Immature natural killer cell (primary cell): ENCODE measurements at regions not wholly inside any gene's neighbourhood (a gene's known extent, or its start where the extent isn't known, plus 50 kb on each side); places are given as distances from the start of the nearest gene placed in this dataset.
A peak's percentile ranks its signal among the peaks of the same experiment; 100 is the strongest.

Source experiments
- DNase-seq, 3 donors: peaks; one replicate each; pipeline ENCODE4 v3.0.0; 2022; ENCODE audit warnings: mixed read lengths in 1 of 3
- H3K27ac Mint-ChIP-seq, 6 donors: one replicate each; pipeline ENCODE4 v1.8.0; 2020; ENCODE audit warnings: mixed read lengths in 6 of 6, mild to moderate bottlenecking in 5 of 6, inconsistent platforms in 4 of 6, moderate library complexity in 3 of 6
- H3K27me3 Mint-ChIP-seq, 3 donors: one replicate each; pipeline ENCODE4 v1.8.0; 2020 to 2021; ENCODE audit warnings: low read depth in 3 of 3, mild to moderate bottlenecking in 3 of 3, mixed read lengths in 3 of 3, moderate library complexity in 3 of 3, inconsistent platforms in 1 of 3
- H3K36me3 Mint-ChIP-seq, 3 donors: one replicate each; pipeline ENCODE4 v1.8.0; 2020; ENCODE audit warnings: mixed read lengths in 3 of 3, inconsistent platforms in 2 of 3, mild to moderate bottlenecking in 2 of 3
- H3K4me1 Mint-ChIP-seq, 2 donors: one replicate each; pipeline ENCODE4 v1.8.0; 2020; ENCODE audit warnings: inconsistent platforms in 2 of 2, mild to moderate bottlenecking in 2 of 2, mixed read lengths in 2 of 2, moderate library complexity in 1 of 2
- H3K4me3 Mint-ChIP-seq, 5 donors: one replicate each; pipeline ENCODE4 v1.8.0; 2020; ENCODE audit warnings: mild to moderate bottlenecking in 5 of 5, mixed read lengths in 5 of 5, inconsistent platforms in 3 of 5, moderate library complexity in 3 of 5
- H3K9me3 Mint-ChIP-seq, 6 donors: one replicate each; pipeline ENCODE4 v1.8.0; 2020; ENCODE audit warnings: mild to moderate bottlenecking in 6 of 6, mixed read lengths in 6 of 6, inconsistent platforms in 4 of 6, moderate library complexity in 3 of 6

DNA sequence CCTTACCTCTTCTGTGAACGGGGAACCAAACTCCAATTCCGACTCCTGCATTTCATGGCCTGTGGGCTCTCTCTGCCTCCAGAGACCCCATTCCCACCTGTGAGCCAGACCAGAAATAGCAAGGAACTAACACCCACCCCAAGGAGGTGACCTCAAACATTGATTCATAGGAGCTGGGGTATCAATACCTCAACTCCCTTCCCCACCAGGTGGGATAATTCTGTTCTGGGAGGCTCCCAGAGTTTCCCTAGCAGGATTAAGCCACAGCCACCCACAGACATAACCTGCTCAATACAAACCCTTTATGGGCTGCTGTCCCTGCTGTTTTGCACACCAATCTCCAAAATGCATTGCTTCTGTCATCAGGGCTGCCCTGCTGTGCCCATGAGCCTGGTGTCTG, 59.6 kb upstream of the FOXF1 start:
- DNase-seq: no peak
- H3K9me3 Mint-ChIP-seq: no peaks in the 10 kb centered on the region
- H3K27ac Mint-ChIP-seq: peak overlapping the region in 1 of 6 donors; percentile 60

DNA sequence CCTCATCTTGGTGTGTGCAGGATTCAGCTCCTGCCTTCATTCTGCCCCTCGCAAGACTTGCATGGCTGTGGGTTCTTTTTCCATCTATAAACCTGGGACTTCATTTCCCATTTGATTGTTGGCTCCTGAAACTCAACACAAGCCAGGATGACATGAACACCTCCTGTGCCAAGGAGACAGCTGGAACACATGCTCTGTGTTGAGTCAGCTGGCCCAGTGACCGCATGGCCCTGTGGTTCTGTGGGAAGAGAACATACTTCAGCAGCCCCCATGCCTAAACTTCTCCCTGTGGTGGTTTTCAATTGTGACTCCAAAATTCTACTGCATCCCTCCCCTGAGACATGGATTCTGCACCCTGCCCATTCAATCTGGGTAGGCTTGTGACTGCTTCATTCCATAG, 57.9 kb upstream of the FOXF1 start:
- no peak overlapping the region for H3K27ac Mint-ChIP-seq
- H3K9me3 Mint-ChIP-seq: no peaks in the 10 kb centered on the region
- peaks cover 12 to 15% of the 10 kb centered on the region in 2 donors for H3K4me1 Mint-ChIP-seq
- no peak overlapping the region for H3K4me3 Mint-ChIP-seq
- peaks cover 0 to 4% (median 4%) of the 10 kb centered on the region in 3 donors for H3K27me3 Mint-ChIP-seq
- H3K36me3 Mint-ChIP-seq: no peaks in the 10 kb centered on the region
- DNase-seq: no peak

More for the DNA sequence above, 59.6 kb upstream of the FOXF1 start:
- no peaks in the 10 kb centered on the region for H3K36me3 Mint-ChIP-seq
- H3K27me3 Mint-ChIP-seq: peaks cover 0 to 4% (median 2%) of the 10 kb centered on the region in 3 donors
- H3K4me1 Mint-ChIP-seq: peaks cover 12 to 15% of the 10 kb centered on the region in 2 donors
- H3K4me3 Mint-ChIP-seq: no peak overlapping the region

DNA sequence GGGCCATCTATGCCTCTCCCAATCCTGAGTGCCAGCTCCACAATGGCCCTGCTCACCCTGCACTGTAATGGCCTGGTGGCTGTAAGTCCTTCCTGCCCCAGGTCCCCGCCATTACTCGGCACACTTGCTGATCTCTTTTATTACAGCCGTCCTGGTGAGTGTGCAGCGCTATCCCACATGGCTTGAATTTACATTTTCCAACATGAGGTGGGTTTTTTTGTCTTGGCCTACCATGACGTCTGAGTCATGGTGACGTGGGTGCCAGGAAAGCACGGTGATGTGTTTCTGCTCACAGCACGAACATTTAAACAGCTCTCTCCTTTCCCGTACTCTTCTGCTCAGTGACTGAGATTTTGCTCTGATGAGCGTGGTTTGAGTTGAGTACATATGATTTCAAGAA, 55.2 kb upstream of the FOXF1 start:
- Mint-ChIP-seq H3K27me3 (peaks cover 0 to 4% (median 4%) of the 10 kb centered on the region in 3 donors), H3K36me3 (no peaks in the 10 kb centered on the region), H3K27ac (no peak overlapping the region), H3K4me1 (no peaks in the 10 kb centered on the region), H3K9me3 (no peaks in the 10 kb centered on the region), H3K4me3 (no peak overlapping the region)
- DNase-seq: no peak

DNA sequence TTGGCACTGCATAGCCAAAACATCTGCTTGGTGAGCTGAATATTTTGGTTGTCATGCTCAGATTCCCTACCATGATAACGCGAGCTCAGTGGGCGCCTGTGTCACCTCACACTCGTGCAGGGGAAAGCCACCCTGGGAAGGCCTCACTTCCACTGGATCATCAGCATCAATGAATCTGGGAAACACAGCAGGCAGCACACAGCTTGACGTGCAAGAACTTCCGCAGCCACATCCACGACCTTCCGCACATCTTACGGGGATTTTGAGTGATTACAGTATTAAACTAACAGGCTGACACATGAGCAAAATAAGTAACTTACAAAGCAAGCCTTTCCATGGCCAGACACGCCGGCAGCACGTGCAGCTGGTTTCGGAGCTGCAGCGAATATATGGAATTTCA, 54.7 kb upstream of the FOXF1 start:
- H3K4me1 Mint-ChIP-seq: no peaks in the 10 kb centered on the region
- H3K27ac Mint-ChIP-seq: no peak overlapping the region
- DNase-seq: no peak
- H3K9me3 Mint-ChIP-seq: no peaks in the 10 kb centered on the region
- H3K36me3 Mint-ChIP-seq: no peaks in the 10 kb centered on the region
- H3K4me3 Mint-ChIP-seq: no peak overlapping the region
- peaks cover 0 to 4% (median 2%) of the 10 kb centered on the region in 3 donors for H3K27me3 Mint-ChIP-seq

DNA sequence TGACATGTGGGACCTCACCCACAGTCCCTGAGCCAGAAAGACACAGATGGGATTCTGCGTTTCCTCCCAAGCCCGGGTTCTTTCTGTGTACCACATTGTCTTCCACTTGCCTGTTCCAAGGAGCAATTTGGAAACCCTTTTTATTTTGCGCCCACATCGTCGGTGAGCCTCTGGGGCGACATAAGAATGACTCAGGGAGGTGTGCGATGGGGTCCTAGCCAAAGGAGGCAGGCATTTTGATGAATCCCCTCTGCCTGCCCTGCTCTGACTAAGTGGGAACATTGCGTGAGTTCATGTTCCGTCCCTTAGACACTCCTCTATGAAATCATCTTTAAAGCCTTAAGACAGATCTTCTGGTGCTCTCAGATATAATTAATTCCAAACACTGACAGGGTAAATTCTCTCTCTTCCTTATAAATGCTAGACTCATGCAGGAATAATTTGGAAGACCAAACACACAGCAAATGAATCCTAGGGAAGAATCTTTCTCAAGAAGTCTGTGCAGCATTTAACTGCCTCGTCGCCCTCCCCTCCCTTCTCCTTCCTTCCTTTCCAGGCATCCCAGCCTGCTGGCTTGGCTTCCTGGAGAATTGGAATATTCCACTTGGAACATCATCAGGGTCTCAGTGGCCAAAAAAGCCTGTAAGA, 52.7 kb upstream of the FOXF1 start:
- Mint-ChIP-seq H3K27ac (no peak overlapping the region), H3K4me3 (no peak overlapping the region), H3K4me1 (no peaks in the 10 kb centered on the region), H3K27me3 (peaks cover 0 to 4% (median 2%) of the 10 kb centered on the region in 3 donors), H3K36me3 (no peaks in the 10 kb centered on the region), H3K9me3 (no peaks in the 10 kb centered on the region)
- no peak for DNase-seq

DNA sequence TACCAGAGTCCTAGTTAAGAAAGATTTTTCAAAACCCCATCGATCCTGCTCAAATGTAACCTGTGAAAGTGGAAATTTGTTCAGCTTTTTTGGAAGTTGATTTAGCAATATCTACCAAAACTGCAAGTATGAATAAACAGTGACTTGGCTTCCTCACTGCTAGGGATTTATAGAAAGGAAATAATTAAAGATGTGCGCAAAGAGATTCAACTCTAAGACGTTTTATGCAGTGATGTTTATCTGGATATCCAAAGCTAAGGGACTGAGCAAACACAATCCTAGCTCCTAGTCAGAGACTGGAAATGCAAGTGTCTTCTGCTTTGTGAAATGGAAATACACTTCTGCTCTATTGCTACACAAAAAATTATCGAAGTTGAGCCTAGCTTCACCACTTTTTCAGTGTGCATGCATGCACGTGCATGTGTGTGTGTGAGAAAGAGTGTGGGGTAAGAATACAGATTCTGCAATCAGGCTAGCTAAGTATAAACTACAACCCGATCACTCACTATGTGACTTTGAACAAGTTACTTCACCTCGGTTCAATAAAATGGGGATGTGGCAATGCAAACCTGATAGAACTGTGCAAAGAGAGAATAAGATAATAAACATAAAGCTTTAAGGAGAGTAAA, 52.1 kb upstream of the FOXF1 start:
- no peaks in the 10 kb centered on the region for H3K36me3 Mint-ChIP-seq
- peaks cover 0 to 4% (median 2%) of the 10 kb centered on the region in 3 donors for H3K27me3 Mint-ChIP-seq
- no peaks in the 10 kb centered on the region for H3K4me1 Mint-ChIP-seq
- H3K9me3 Mint-ChIP-seq: no peaks in the 10 kb centered on the region
- DNase-seq: no peak
- no peak overlapping the region for H3K27ac Mint-ChIP-seq
- H3K4me3 Mint-ChIP-seq: no peak overlapping the region

DNA sequence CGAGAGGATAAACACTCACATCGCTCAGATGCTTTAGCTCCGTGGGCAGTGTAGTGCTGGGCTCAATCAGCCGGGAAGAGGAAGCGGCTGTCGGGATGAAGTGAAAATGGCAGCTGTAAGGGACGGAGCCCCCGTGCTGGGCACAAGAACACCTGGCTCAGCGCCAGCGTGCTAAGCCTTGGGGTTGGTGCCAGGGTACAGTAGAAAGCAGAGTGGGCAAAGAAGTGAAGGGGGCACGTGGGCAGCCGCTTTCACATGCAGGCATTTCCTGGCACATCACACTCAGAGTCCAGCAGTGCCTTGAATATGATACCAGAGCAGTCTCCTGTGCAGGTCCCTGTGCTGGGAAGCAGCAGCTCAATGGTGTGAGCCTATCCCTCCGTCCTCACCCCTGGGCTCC, 51.1 kb upstream of the FOXF1 start:
- no peak overlapping the region for H3K4me3 Mint-ChIP-seq
- H3K4me1 Mint-ChIP-seq: no peaks in the 10 kb centered on the region
- no peak for DNase-seq
- no peak overlapping the region for H3K27ac Mint-ChIP-seq
- H3K36me3 Mint-ChIP-seq: no peaks in the 10 kb centered on the region
- H3K9me3 Mint-ChIP-seq: peaks cover 0 to 2% (median 0%) of the 10 kb centered on the region in 6 donors
- peaks cover 0 to 5% (median 0%) of the 10 kb centered on the region in 3 donors for H3K27me3 Mint-ChIP-seq
